IPS DF 4.7 (cell line): ENCODE measurements at regions not wholly inside any gene's neighbourhood (a gene's known extent, or its start where the extent isn't known, plus 50 kb on each side); places are given as distances from the start of the nearest gene placed in this dataset.

Source experiments
- DNase-seq: peaks from one replicate; pipeline ENCODE4 v3.0.0-alpha.2; 2013; ENCODE audit warnings: low spot score; ENCODE audit errors: extremely low read depth

DNA sequence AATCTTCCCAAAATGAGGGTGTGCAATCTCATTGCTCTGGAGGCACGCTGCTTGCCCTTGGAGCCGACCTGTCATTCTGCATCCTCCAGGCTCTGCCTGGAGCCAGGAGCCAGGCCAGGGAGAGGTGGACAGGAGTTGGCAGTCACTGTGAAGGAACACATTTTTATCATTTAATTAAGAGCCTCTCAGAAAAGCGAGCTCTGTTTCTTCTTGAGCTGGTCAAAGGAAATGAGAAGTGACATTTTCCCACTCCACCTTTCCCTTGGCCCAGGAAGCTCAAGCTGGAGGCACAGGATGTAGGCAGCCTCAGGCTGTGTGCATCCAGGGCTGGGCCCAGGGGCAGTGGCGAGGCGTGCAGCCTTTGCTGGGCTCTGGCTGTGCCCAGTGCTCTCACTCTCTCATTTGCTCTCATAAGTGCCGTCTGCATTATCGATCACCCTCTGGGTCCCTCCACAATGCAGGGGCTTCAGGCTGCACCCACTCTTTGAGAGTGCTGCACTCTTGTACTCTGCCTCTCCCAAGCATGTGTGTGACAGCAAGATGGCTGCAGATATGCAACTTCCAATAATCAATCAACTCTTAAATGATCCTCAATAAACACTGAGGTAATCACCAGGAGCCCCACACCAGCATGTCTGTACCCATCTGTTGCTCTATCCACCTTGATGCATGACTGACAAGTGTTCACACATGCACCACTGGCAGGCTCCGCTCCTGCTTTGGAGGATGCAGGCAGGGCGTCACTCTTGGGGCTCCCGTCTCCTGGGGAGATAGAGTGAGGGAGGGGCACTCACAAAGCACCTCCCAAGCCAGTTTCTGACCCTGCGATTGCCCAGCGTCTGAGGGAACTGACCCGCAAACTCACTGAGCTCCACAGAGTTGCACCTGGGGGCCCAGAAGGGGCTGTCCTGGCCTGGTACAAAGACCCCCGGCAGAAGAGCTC lies 171.4 kb downstream of the ZNF248 start:
- DNase-seq, result no peak

DNA sequence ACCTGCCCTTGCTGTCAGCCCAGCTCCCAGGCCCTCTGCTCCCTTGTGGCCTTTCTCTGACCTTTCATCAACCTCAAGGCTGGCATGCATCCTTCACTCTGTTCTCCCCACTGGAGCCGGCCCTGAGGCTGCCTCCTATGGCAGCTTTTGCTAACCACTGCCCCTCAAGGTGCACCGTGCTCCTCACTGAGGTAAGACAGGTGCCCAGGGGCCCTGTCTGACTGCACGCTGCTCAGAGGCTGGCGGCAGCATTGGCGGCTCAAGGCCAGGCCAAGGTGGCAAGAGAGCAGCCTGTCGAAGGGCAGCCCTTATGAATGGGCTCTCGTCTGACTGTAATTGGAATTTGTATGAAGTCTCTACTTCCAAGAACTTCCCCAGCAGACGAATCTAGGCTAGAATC lies 172.6 kb downstream of the ZNF248 start:
- DNase-seq, result no peak

- DNase-seq, result no peak
Observed at GRCh38 chr10:37682617-37683016, 174.8 kb downstream of the ZNF248 start.

- no peak for DNase-seq
Observed at GRCh38 chr10:37681617-37681999, 175.8 kb downstream of the ZNF248 start.

DNA sequence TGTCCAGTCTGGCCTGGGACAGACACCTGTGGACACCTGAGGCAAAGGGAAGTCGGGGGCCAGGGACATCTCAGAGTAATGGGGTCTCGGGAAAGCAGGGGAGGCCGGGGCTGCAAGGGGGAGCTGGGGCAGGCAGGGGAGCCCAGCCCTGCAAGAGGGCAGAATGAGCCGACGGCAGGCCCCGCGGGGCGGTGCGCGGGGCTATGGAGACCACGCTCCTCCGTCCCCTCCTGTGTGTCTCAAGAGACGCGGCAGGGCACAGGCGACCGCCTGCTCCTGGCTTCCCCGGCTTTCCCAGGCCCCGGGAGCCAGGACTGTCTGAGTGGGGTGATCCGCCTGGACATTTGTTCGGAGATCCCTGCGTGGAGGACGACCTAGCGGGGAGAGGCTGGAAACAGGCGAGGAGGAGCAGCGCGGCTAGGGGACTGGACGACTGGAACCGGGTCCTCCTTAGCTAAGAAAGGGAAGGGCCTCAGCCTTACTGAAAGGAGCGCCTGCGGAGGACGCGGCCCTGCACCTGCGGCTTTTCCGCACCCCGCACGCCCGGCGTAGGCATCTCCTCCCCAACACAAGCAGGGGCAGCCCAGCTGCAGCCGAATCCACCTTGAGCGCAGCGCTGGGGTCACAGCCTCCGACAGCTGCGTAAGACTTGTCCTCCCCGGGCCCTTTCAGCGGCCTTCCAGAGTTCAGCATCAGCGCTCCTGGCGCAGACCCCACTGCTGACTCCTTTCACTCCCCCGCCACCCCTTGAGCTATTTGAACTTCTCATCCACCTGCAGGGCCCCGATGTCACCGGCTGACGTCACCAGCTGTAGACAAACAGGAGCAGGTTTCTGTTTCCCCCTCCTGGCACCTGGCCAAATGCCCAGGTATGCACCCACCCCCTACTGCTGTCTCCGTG lies 176.4 kb downstream of the ZNF248 start:
- DNase-seq, result no peak

DNA sequence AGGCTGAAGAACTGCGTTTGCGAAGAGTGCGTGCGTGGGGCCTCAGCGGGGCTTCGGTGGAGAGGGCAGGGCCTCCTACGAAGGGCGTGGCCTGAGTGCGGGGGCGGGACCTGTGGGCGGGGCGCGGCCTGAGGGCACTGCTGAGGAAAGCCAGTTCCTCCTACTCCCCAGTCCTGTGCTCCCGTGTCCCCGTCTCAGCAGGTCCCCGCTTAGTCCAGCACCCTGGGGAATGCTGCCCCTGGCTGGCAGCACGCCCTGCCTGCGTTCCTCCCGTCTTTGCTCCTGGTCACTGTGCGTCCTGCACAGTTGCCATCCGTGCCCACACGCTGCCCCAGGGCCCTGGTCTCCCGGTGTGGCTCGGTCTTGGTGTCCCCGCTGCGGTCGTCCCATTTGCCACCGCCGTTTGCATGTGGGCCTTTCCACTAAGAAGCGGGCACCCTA lies 177.1 kb downstream of the ZNF248 start:
- DNase-seq, result no peak

- DNase-seq, result no peak
Observed at GRCh38 chr10:37679465-37679864, 177.9 kb downstream of the ZNF248 start.

DNA sequence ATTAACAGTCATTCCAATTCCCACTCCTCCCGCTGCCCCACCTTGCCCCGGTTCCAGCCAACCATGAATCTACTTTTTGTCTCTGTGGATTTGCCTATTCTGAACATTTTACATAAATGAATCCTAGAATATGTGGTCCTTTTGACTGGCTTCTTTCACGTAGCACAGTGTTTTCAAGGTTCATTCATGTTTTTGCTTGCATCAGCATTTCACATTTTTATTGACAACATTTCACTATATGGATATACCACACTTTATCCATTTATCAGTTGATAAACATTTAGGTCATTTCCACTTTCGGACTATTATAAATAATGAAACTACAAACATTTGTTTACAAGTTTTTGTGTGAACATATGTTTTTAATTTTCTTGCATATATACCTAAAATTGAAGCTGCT lies 182.0 kb downstream of the ZNF248 start:
- DNase-seq, result no peak

- DNase-seq, result no peak
Observed at GRCh38 chr10:37671802-37672201, 185.6 kb downstream of the ZNF248 start.

- no peak for DNase-seq
Observed at GRCh38 chr10:37667736-37668135, 189.7 kb downstream of the ZNF248 start.

DNA sequence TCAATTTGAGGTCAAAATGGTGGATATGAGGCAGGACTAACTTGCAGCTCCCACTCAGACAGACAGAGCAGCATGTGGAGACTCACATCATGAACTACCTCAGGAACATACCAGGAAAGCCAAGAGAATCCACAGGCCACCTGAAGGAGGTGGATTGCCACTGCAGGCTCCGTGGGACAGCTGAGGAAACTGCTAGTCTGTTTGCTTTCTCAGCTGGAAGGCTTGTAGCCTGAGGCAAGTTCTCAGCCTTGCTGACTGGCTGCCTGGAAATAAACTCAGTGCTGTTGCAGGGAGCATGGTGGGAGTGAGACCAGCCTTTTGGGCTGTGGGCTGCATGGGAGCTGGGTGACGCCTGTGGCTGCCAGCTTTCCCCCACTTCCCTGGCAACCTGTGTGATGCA lies 202.9 kb downstream of the ZNF248 start:
- DNase-seq, result no peak

- DNase-seq, result no peak
Observed at GRCh38 chr10:37643187-37643586, 214.2 kb downstream of the ZNF248 start.

DNA sequence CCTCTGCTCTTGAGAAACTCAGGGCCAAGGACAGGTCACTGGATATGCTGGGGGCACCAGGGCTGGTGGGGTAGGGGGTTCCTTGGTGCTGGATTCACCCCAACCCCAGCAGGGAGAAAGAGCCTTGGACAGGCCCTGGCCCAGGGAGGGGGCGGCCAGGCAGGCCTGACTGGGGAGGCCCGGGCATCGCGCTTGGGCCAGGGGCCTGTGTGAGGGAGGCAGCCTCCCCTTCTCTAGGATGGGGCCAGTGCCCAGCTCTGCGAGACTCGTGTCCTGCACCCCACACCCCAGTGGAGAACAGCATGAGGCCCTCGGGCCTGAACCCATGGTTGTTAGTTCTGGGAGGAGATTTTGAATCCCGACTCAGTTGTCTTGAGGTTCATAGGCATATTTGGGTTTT lies 217.1 kb downstream of the ZNF248 start:
- DNase-seq, result no peak

- no peak for DNase-seq
Observed at GRCh38 chr10:37639200-37639599, 218.2 kb downstream of the ZNF248 start.

- no peak for DNase-seq
Observed at GRCh38 chr10:37638569-37638968, 218.8 kb downstream of the ZNF248 start.

DNA sequence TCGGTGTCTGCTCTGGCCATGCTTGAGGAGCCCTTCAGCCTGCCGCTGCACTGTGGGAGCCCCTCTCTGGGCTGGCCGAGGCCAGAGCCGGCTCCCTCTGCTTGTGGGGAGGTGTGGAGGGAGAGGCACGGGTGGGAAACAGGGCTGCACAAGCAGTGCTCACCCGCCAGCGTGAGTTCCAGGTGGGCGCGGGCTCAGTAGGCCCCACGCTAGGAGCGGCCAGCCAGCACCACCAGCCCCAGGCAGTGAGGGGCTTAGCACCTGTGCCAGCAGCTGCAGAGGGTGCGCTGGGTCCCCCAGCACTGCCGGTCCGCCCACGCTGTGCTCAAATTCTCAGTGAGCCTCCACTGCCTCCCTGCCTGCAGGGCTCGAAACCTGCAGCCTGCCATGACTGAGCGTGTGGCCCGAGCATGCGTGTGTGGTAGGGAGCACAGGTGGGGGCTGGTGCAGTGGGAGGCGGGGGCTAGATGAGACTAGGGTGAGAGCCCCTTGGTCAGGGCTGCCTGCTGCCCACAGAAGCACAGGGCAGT lies 223.0 kb downstream of the ZNF248 start:
- no peak for DNase-seq

DNA sequence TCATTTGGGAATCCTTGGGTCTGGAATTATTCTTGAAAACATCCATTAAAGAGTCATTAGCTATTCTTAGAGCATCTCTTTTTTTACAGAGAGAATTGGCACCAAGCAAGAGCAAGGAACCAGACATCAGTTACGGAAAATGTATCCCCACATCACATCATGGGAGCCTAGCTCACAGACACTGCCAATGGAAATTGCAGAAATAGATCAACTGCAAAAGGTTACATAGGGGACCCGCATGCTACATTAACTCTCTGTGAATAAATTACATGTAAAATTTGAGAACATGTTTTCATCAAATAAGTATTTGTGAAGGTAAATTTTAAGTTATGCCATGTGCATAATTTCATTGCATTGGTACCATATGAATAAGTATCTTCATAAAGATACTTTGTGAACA lies 224.8 kb downstream of the ZNF248 start:
- DNase-seq, result no peak

DNA sequence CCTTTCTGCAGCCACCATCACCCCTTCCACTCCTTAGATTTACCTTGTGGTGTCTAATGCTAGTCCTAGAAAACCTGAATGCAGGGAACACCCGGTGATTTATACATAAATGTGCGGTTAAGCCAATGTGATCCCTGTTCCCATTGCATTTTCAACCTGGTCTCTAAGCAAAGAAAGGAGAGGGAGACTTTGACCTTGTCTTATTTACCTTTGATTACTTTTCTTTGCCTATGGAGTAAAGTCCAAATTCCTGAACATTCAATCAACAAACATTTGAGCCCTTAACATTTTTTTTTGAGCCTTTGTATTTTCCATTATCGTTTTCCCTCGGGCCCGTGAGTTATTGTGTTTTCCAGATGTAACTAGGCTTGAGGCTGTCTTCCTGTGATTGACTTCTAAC lies 233.9 kb downstream of the ZNF248 start:
- DNase-seq, result no peak

DNA sequence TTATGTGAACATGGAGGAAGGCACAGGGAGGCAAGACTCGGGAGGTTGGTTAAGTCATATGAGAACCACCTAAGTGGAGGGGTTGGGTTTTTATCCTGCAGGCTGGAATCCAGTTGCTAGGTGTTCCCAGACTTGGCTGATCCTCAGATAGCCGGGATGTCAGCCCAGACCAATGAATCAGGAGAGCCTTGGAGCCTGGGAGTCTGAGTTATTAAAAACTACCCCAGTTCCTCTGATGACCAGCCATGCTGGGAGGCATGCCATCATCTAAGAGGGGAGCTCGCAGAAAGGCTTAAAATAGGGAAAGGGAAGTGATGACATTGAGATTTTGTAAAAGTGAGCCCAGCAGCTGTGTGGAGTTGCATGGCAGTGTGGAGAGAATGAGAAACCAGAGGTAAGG lies 238.1 kb downstream of the ZNF248 start:
- DNase-seq, result no peak

DNA sequence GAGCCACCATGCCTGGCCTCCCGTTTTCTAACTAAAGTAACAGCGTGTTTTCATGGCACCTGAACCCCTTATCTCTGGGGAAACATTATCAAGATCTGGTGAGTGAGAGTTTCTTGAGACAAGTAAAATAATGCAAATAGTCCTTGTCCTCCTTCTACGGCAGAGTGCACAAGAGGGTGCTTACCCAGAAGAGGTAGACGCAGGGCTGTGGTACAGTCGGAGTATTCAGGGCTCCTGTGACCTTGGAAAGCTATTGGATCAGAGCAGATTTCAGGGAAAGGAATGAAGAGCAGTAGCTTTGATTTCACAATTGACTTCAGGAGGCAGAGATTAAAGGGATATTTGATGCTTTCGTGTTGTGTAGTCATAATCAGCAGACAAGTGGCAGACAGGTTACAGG lies 269.1 kb downstream of the ZNF248 start:
- DNase-seq, result no peak

GRCh38 chr10:37584643-37585042 lies 272.8 kb downstream of the ZNF248 start:
- no peak for DNase-seq

DNA sequence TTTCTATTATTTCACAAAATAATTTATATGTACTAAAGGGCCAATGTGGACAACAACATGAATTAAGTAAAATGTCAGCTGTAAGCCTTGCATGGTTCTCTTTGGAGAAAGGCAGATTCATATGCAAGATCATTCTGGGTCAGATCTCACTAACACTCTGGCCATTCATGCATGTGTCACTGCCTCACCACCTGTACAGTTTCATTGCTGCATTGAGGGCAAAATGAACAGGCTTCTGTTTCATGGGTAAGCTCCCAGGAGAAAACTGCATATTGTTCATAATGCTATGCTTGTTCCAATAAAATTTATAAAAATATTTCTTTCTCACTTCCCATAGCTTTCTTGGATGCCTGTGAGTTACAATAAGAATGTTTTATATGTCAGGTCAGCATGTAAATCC lies 275.2 kb downstream of the ZNF248 start:
- no peak for DNase-seq
